ENCODE measurements at regions not wholly inside any gene's neighbourhood (a gene's known extent, or its start where the extent isn't known, plus 50 kb on each side); places are given as distances from the start of the nearest gene placed in this dataset.
"Not testable (repeated sequence)": the region's sequence is repeated elsewhere in the genome, so short reads cannot be mapped to it uniquely, and the experiment has no call there.

DNA sequence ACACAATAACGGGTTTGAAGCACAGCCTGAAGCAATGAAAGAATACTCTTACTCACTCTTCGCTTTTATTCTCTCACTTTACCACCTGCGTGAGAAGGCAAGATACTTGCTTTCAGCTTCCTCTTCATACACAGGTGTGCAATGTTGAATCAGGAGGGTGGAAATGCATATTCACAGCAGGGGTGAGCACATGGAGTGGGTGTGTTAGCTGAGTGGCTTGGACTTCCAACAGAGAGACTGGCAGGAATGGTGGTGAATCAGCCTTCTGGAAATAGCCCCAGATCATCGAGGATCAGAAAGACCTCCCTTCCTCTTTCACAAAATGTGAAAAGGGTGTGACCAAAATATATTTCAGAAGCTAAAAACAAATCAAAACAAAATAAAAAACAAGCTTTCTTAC, 521.2 kb downstream of the STIM2 start:
- no peak for DNase-seq

DNA sequence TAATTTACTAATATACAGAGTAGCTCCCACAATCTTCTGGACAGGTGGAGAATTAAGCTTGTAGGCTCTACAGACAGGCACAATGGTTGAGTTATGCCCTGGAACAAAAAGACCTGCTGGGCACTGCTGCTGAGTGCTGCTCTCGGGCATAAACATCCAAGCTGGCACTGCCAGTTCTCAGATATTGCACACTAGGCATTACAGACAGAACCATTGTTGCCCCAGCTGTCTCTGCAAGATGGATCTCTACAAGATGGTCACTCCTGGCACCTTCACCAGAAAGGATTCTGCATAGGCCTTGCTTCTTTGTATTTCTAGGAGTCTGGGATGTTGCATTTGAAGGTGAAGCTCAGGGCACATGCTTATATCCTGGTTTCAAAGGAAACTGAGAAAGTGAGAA, 527.1 kb downstream of the STIM2 start:
- no peak for DNase-seq

DNA sequence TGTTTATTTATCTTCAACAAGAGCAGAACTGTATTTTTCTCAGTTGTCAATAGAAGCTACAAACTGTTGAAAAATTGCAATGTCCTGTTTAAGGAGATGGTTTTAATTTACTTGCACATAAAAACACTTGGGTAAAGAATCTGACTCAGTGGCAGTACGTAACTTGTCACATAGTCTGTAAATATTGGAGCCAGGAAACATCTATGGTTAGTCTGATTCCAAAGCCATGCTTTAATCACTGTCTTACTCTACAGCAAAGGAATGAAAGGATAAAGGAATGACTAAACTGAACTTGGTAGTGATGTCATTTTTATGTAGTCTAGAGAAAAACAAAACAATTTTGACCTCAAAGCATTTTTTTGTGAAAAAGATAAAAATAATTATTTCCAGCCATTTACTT, 537.2 kb downstream of the STIM2 start:
- DNase-seq = no peak

DNA sequence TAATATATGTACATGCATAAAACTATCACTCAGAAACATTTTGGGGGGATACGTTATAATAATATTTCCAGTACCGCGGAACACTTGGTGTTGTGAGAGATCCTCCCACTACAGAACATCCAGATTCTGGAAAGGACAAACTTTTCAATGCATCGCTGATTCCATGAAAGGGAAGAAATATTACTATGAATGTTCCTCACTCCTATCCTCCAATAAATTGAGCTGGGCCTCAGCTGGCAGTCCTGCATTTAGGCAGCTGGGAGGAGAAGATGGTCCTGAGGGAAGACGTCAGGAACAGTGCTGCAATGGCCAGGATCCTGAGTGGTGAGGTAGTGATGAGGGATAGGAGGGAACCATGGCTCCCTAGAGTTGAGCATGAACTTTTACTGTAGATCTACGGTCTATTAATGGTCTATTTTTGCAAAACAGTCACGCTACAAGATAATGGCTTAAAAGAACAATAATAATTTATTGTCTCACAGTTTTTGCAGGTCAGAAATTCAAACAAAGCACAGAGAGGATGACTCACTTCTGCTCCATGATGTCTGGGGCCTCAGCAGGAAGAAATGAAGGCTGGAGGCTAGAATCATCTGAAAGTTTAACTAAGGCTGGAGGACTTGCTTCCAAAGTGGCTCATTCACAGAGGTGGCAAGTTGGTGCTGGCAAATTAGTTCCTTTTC, 538.1 kb downstream of the STIM2 start:
- DNase-seq = no peak

DNA sequence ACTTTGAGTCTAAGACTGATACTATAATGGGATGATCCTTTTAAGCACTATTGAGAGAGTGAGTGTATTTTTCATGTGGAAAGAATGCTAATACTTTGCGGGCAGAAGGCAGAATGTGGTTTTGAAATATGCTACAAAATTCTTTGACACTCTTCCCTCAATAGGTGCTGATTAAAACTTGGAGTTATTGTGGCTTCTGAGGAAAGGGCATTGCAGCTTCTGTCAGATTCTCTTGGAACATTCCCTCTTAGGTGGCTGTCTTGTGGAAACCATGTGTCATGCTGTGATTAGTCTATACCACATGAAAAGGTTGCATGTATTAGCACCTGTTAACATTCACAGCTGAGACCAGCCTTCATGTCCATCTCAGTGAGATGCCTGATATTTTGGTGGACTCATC, 547.0 kb downstream of the STIM2 start:
- no peak for DNase-seq

DNA sequence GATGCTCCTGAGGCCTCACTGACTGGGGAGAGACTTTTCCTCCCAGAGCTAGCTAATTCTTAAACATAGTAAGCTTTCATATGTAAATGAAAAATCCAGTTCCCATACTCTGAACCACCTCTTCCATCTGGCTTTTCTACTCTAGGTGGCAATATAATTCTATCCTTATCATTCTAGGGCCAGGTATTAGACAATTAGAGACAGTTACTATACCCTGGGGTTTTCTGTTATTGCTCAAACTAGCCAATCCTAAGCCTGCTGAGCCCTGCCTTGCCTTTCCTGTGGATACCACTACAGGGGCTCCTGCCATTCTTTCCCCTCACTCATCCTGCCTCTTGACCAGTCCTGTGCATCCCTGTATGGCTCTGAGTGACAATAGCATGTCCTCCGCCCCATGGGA, 552.0 kb downstream of the STIM2 start:
- no peak for DNase-seq

DNA sequence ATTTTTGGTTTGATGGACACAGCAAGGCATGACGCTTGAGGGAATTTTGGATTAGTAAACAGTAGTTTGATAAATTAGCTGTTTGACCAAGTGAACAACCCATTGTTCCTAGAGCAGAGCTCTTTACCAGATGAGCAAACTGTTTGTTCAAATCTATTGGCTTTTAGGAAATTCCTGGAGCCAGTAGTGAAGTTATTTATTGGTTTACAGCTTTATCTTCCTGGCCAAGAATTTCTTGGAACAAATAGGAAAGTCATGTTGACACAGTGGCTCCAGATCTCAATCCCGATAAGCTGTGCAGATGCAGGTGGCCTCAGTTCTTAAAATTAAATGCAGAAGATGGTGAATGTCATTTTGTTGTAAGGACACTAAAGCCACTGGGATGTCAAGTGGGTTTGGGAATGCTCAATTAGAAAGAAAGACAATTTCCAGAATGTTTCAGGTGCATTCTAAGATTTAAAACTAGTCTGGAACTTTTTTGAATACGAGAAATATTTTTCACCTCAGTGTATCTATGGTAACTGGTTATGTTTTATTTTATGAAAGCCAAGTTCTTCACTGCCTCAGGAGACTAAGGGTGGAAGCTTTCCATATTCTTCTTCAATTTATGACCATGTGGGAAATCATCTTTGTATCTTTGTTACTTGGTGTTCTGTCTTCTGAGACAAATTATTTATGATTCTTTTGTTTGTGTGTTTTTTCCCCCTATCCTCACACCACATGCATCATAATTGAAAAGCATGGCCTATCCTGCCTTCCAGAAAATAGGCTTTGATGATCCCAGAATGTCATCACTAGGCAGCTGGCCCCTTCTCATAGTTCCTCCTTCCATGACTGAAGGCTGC, 554.5 kb downstream of the STIM2 start:
- no peak for DNase-seq

DNA sequence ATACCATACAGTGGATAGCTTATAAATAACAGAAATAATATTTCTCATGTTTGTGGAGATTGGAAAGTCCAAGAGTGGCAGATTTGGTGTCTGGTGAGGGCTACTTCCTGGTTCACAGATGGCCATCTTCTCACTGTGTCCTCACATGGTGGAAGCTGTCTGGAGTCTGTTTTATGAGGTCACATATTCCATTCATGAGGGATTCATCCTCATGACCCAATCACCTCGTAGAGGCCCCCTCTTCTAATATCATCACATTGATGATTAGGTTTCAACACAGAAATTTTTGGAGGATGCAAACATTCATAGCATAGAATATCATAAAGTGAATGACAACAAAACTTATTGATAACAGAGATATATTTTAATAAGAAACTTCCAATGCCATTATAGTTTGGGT, 568.0 kb downstream of the STIM2 start:
- DNase-seq = no peak

DNA sequence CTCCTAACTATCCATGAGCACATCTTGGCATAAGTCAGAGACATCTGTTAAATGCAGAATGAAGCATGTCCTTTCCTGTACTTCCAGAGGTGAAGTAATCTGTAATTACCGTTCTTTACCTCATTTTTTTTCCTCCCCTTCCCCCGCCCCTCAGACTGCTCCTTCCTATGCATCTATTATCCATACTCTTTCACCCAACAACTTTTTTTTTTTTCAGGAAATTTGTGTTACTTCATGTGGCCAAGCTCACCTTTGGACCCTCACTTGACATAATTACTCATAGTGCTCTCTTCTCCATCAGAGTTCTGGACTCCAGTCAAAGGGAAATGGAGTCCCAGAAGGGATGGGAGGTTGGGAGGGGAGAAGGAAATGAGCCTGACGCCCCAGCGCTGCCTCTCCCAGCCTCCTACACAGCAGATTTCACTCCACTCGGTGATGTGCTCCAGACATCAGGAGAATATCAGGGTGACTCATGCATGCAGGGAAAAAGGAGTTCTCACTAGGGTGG, 568.8 kb downstream of the STIM2 start:
- DNase-seq = no peak

DNA sequence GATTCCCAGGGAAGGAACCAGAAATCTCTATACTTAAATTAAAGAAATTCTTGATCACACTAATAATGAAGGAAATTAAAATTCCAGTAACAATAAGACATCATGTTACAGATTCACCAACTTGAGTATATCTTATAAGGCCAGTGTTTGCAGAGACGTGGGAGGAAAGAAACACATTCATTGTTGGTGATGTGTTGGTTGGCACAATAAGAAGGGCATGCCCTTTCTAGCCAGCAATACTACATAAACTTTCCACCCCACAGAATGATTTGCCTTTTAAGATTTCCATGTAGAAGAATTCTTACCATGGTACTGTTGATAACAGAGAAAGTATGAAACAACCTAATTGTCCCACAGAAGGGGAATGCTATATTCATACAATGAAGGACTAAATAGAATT, 581.5 kb downstream of the STIM2 start:
- DNase-seq = no peak

DNA sequence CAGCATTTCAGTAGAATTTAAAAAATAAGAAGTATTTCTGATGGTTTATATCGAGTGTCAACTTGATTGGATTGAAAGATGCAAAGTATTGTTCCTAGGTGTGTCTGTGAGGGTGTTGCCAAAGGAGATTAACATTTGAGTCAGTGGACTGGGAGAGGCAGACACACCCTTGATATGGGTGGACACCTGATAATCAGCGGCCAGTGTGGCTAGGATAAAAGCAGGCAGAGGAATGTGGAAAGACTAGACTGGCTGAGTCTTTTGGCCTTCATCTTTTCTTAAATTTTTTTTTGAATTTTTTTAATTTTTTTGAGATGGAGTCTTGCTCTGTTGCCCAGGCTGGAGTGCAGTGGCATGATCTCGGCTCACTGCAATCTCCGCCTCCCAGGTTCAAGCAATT, 582.0 kb downstream of the STIM2 start:
- DNase-seq = not testable (repeated sequence)

DNA sequence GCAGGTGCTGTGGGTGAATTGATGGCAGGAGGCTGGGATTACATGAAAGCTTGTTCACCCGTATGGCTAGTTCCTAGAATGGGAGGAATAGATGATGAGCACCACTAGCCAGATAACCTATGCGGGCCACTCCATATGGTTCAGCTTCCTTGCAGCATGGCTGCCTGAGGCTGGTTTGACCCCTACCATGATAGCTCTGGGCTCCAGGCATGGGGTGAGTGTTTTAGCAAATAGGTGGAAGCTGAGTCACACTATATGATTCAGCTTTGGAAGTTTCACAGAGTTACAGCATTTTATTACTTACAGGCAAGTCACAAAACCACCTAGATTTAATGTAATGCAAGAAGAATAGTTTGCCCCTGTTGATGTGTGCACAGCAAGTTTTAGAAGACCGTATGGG, 603.2 kb downstream of the STIM2 start:
- DNase-seq = no peak

DNA sequence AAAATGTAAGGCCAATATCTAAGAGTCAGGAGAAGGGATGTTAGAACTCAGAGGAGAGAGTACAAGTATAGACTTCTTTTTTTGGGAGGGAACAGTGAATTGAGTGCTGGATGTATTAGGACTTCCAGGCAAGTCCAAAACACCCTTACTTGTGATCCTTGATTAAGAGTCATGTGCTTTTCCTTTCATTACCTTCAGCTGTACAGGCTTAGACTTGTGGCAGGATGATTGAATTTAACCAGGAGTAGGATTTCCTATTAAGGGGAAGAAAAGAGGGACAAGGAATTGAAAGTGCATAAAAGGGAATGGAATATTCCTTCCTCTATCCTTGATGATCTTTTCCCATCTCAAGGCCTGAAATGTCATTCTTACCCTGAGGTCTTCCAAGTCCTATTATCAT, 606.7 kb downstream of the STIM2 start:
- DNase-seq = no peak

DNA sequence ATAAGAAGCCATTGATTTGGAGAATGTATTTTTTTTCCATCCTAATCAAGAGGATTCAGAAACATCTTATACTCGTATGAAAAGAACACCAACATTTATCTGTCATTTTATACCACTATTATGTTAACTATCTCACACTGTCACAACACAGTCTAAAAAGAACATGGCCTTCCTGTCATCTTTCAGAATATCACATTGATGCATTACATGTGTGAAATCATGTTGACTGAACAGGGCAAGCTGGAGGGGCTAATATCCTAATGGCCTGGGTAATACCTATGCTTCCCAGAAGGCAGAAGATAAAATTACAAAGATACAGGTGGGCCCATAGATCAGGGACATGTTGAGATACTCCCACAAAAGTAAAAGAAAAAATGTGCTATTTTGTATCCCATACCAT, 611.7 kb downstream of the STIM2 start:
- no peak for DNase-seq

DNA sequence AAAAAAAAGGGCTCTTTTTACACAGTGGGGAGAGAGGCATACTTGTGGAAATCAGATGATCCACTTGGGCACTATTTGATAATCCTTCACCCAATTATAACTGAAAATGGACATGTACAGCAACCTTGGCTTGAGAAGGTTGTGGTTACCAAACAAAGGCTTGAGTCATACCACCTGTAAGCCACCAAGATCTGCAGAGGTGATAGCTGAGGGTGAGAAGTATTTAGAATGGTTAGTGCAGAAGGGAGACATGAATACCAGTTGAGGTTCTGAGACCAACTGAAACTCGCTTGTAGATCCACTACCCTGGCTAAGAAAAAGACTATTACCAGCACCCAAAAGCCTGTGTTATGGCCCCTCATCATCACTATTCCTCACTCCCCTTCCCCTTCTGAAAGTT, 614.0 kb downstream of the STIM2 start:
- no peak for DNase-seq

DNA sequence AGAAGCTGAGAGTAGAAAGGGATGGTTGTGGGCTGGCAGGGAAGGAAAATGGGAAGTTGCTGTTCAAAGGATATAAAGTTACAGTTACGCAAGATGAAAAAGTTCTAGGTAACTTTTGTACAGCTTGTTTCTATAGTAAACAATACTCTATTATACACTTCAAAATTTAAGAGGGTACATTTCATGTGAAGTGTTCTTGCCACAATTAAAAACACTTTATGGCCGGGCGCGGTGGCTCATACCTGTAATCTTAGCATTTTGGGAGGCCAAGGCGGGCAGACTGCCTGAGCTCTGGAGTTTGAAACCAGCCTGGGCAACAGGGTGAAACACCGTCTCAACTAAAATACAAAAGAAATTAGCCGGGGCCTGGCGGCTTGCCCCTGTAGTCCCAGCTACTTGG, 623.6 kb downstream of the STIM2 start:
- no peak for DNase-seq

DNA sequence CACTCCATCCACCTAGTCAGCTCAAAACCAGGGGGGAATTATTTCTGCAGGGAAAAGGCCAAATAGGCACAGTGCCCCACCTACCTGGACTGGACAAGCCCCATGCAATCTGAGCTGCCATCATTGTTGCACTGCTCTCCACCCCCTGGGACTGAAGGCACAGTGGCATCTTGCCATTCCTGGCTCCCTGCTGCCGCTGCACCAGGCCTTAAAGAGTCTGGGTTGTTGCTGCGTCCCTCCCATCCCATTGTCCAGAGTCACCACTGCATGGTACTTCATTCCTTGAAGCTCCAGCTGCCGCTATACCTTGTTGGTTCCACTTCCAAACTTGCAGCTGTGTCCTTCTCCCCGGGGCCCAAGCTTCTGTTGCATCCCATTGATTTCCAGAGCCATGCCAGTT, 629.7 kb downstream of the STIM2 start:
- no peak for DNase-seq

DNA sequence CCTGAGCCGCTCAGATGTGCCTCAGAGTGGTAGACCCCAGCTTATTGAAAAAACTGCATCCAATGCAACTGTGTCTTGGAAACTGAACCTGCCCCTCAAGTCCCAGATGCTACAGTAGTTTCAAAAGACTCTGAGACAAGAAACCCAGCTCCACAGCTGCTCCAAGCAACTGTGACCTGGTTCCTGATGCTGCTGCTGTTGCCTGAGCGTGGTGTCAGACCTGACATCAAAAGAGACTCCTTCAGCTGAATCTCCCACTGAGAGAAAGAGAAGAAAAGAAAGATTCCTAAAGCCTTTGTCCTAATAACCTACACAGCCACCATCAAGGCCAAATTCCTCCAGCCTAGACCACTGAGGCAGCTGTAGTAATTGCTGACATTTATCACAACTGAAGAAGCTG, 630.1 kb downstream of the STIM2 start:
- no peak for DNase-seq

DNA sequence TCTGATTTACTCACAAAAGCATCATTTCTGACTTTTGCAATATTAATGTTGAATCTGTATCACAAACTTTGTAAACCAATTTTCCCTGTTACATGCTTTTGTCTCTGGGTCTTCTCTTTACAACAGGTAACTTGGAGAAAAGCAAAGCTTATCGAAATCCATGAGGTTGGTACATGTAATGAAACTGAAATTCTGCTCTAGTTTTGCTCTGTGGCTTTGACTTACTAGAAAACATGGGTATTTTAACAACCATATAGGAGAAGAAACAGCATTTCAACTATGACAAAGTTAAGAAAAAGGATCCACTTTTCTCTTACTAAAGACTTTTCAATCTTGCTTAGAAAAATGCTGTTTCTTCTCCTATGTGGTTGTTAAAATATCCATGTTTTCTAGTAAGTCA, 645.8 kb downstream of the STIM2 start:
- DNase-seq = no peak

DNA sequence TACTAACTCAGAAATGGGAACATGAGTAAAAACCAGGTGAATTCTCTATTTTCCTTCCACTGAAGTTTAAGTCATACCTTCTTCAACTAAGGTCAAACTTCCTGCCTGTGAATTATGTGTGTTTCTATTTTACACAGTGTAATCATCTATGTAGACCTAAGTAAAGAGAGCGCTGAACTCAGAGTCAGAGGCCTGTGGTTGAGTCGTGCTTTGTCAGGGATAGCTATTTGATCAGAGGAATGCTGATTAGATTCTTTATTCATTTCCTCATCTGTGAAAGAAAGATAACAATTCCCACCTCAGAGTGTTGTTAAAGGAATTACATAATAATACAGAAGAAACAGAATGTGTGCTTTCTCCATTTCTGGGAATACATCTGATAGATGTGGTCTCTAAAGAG, 654.1 kb downstream of the STIM2 start:
- DNase-seq = no peak

DNA sequence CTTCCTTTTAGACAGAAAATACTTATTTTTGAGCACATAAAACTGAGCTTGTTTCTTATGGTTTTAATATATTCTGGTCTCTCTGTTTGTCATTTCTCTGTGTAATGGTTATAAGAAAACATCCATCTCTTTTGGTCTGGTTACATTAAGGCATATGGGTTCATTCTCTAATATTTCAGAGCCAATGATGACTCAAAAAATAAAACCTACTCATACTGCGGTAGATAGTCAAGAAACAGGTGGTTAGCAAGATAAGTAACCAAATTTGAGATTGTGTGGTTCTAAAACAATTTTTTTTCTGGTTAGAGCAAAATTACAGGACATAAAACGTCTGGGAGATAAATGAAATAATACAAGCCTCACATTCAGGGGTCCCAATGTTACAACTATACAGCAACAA, 654.5 kb downstream of the STIM2 start:
- no peak for DNase-seq

DNA sequence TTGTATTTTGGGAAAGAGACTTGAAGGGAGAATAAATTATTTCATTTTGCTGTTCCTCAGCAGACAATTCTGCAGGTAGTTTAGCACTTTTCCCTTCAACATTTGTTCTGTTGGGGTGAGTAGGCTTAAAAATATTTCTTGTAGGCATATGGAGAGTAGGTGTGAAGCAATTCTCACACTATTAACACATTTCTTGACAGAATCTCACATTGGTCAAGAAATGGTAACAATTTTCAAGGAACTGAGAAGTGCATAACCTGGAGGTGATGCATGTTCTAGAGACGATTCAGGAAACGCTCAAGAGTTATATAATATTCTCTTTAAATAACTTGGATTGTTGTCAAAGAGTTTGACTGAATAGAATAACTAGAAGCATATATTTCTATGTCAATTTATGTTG, 658.2 kb downstream of the STIM2 start:
- no peak for DNase-seq

DNA sequence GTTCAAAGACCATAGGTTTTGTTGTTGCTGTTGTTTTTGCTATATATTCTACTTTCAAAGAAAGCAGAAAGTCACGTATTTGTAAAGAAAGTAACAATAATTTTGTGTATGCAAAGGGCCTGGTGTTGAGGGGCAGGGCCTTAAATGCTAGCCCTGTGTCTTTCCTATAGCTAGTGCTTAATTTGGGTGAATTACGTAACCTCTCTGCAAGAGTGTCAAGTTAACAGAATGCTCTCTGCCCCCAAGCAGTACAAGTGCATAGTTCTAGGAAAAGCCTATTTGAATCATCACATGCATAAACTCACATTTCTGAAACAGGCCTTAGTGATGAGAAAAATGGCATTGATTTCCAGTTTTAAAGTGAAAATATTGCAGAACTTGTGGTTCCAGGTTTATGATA, 663.6 kb downstream of the STIM2 start:
- no peak for DNase-seq

DNA sequence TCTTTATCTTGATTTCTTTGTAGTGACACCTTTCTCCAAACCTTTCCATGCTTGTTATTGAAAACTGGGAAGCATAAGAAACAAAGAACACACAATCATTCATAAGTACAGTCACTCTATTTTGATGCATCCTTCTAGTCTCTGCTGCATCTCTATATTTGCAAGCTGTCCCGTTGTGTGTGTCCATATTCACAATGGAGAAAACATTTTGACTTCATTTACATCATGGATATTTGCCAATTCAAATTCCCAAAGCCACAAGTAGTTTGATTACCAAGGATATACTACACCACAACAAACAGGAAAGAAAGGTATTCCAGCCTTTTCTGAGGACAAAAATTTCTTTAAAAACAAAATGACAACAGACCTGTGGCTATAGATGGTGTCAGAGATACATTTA, 673.8 kb downstream of the STIM2 start:
- no peak for DNase-seq
